ENCODE measurements at regions not wholly inside any gene's neighbourhood (a gene's known extent, or its start where the extent isn't known, plus 50 kb on each side); places are given as distances from the start of the nearest gene placed in this dataset.

DNA sequence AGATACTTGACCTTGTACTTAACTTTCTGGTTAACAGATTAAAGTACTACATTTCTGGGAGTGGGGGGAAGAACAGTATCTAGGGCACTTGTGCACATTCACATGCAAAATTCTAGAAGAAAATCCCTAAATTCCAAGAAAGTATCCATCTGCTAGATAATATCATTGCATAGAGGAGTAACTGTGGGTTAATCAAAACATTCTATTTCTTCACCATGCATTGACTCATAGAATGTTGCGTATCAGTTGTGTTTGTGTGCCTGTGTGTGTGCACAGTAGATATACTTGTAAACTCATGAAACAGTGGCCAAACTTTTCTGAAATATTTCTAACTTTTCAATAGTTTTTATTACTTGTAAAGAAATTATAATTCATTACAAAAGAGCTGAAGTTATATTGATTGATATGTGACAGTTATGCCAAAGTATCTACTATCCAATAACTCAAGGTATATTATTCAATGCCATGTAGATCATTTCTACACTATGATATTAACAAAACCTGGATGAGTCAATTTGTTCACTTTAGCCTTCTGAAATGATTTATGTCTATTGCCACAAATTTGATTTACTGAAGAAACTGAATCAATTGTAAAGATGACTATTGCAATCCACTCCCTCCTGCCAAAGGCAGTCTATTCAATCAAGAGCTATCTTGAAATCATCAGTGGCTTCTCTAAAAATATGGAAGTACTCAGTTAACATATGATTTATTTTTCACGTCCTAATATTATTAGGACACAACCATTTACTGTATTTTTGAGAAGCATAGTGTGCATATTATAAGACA, 756.7 kb upstream of the ARGLU1 start:
- Histone ChIP-seq H2AFZ (no peak overlapping the region), H3K36me3 (replicated peaks; ENCODE audit: insufficient read depth, low read depth) (no peaks in the 10 kb centered on the region), H4K20me1 (ENCODE audit: insufficient read depth, poor library complexity, severe bottlenecking) (no peaks in the 10 kb centered on the region), H3K27ac (no peak overlapping the region), H3K4me3 (no peak overlapping the region), H3K4me1 (ENCODE audit: insufficient read depth) (no peaks in the 10 kb centered on the region), H3K9me2 (replicated peaks; ENCODE audit: insufficient read depth) (no peaks in the 10 kb centered on the region), H3K4me2 (no peak overlapping the region), H3K79me2 (no peaks in the 10 kb centered on the region), H3K27me3 (no peaks in the 10 kb centered on the region), H3K9me3 (ENCODE audit: low read depth) (no peaks in the 10 kb centered on the region)
- TF ChIP-seq EZH2phosphoT487 (IDR thresholded peaks at IDR 0.05; ENCODE audit: low read depth, severe bottlenecking, unreplicated experiment) (no peak), EZH2 (IDR thresholded peaks at IDR 0.05; ENCODE audit: borderline replicate concordance) (no peak), CTCF (IDR thresholded peaks at IDR 0.05; ENCODE audit: poor library complexity) (no peak)
- WGBS (ENCODE audit: low lambda C conversion rate, missing lambda C conversion rate) = 94% methylated on average over 2 of the region's 2 CpGs
- DNase-seq (ENCODE audit: low spot score) = no peak

GRCh38 chr13:107322228-107322627, 754.3 kb upstream of the ARGLU1 start:
- no peak overlapping the region for H3K4me3 ChIP-seq
- H3K27me3 ChIP-seq = no peaks in the 10 kb centered on the region
- H3K9me3 ChIP-seq (ENCODE audit: low read depth) = no peaks in the 10 kb centered on the region
- H3K4me2 ChIP-seq = no peak overlapping the region
- H3K4me1 ChIP-seq (ENCODE audit: insufficient read depth) = no peaks in the 10 kb centered on the region
- no peak overlapping the region for H3K27ac ChIP-seq
- no peaks in the 10 kb centered on the region for H3K79me2 ChIP-seq
- 87% methylated on average over 2 of the region's 2 CpGs for WGBS (ENCODE audit: low lambda C conversion rate, missing lambda C conversion rate)
- H3K9me2 ChIP-seq (replicated peaks; ENCODE audit: insufficient read depth) = no peaks in the 10 kb centered on the region
- DNase-seq (ENCODE audit: low spot score) = no peak
- no peaks in the 10 kb centered on the region for H4K20me1 ChIP-seq (ENCODE audit: insufficient read depth, poor library complexity, severe bottlenecking)
- no peak for TF ChIP-seq CTCF (IDR thresholded peaks at IDR 0.05; ENCODE audit: poor library complexity)
- no peak for TF ChIP-seq EZH2phosphoT487 (IDR thresholded peaks at IDR 0.05; ENCODE audit: low read depth, severe bottlenecking, unreplicated experiment)
- no peak for TF ChIP-seq EZH2 (IDR thresholded peaks at IDR 0.05; ENCODE audit: borderline replicate concordance)
- no peaks in the 10 kb centered on the region for H3K36me3 ChIP-seq (replicated peaks; ENCODE audit: insufficient read depth, low read depth)
- no peak overlapping the region for H2AFZ ChIP-seq

GRCh38 chr13:107305178-107305577, 737.2 kb upstream of the ARGLU1 start:
- Histone ChIP-seq H3K27ac (no peak overlapping the region), H3K9me3 (ENCODE audit: low read depth) (no peaks in the 10 kb centered on the region), H3K4me1 (ENCODE audit: insufficient read depth) (no peaks in the 10 kb centered on the region), H3K27me3 (no peaks in the 10 kb centered on the region), H3K9me2 (replicated peaks; ENCODE audit: insufficient read depth) (no peaks in the 10 kb centered on the region), H3K4me3 (no peak overlapping the region), H3K79me2 (no peaks in the 10 kb centered on the region), H3K36me3 (replicated peaks; ENCODE audit: insufficient read depth, low read depth) (no peaks in the 10 kb centered on the region), H2AFZ (no peak overlapping the region), H4K20me1 (ENCODE audit: insufficient read depth, poor library complexity, severe bottlenecking) (no peaks in the 10 kb centered on the region), H3K4me2 (no peak overlapping the region)
- no peak for DNase-seq (ENCODE audit: low spot score)
- TF ChIP-seq EZH2phosphoT487 (IDR thresholded peaks at IDR 0.05; ENCODE audit: low read depth, severe bottlenecking, unreplicated experiment) (no peak), CTCF (IDR thresholded peaks at IDR 0.05; ENCODE audit: poor library complexity) (no peak), EZH2 (IDR thresholded peaks at IDR 0.05; ENCODE audit: borderline replicate concordance) (no peak)
- 90% methylated on average over 1 of the region's 1 CpG for WGBS (ENCODE audit: low lambda C conversion rate, missing lambda C conversion rate)

Data from hepatocyte (in vitro differentiated cells).